GM12878 (cell line): ENCODE measurements at regions not wholly inside any gene's neighbourhood (a gene's known extent, or its start where the extent isn't known, plus 50 kb on each side); places are given as distances from the start of the nearest gene placed in this dataset.

Source experiments
- ATF3 ChIP-seq: IDR thresholded peaks from 2 replicates; pipeline ENCODE4 v1.6.1; 2011; ENCODE audit warnings: low read depth, mild to moderate bottlenecking, low read length, moderate library complexity, borderline replicate concordance; ENCODE audit errors: extremely low read depth
- BCL3 ChIP-seq: IDR thresholded peaks from 2 replicates; pipeline ENCODE4 v1.6.1; 2011; ENCODE audit warnings: borderline replicate concordance, low read depth, mild to moderate bottlenecking, moderate library complexity, low read length; ENCODE audit not compliant: insufficient read depth, poor library complexity, severe bottlenecking
- BHLHE40 ChIP-seq, 2 experiments: fragments of 450-650 bp in 1 of 2; IDR thresholded peaks; 2 replicates each; pipeline ENCODE4 v1.6.1; 2011 to 2017; ENCODE audit warnings: low read depth in 2 of 2, borderline replicate concordance in 1 of 2, improper control_type of control experiment in 1 of 2, low read length in 1 of 2, mild to moderate bottlenecking in 1 of 2
- CTCF ChIP-seq, 3 experiments: IDR thresholded peaks in 2 of 3; conservative IDR thresholded peaks in 1 of 3; 2 replicates each; pipeline ENCODE4 v1.5.1; 2011; ENCODE audit warnings: low read depth in 3 of 3, low read length in 3 of 3, mild to moderate bottlenecking in 3 of 3, control low read depth in 2 of 3, moderate library complexity in 2 of 3, inconsistent platforms in 1 of 3, mixed read lengths in 1 of 3; ENCODE audit not compliant: control insufficient read depth in 2 of 3, insufficient read depth in 1 of 3; ENCODE audit errors: extremely low read depth in 1 of 3
- HDAC2 ChIP-seq: fragments of 200-600 bp; sonication (generic); IDR thresholded peaks from 2 replicates; pipeline ENCODE4 v1.6.1; 2017
- POLR2A ChIP-seq: IDR thresholded peaks from 2 replicates; pipeline ENCODE4 v1.6.1; 2011; ENCODE audit warnings: low read depth, mild to moderate bottlenecking, low read length
- TARDBP ChIP-seq: IDR thresholded peaks from 2 replicates; pipeline ENCODE4 v1.6.1; 2016; ENCODE audit warnings: borderline replicate concordance

GRCh38 chr3:94292151-94292550 is 229.3 kb downstream of the NSUN3 start:
- TF ChIP-seq BCL3 (no peak), POLR2A (no peak), CTCF (IDR thresholded peaks at IDR 0.05 in 2 of 3, conservative IDR thresholded peaks at IDR 0.05 in 1 of 3; ENCODE audit: control insufficient read depth in 2 of 3, extremely low read depth in 1 of 3, insufficient read depth in 1 of 3, low read depth in 3 of 3, low read length in 3 of 3) (no peak), TARDBP (no peak), BHLHE40 (IDR thresholded peaks at IDR 0.05; ENCODE audit: borderline replicate concordance in 1 of 2, low read depth in 2 of 2, low read length in 1 of 2) (no peak), ATF3 (no peak), HDAC2 (no peak)
